Psoas muscle (tissue), 7 donors: ENCODE measurements at regions not wholly inside any gene's neighbourhood (a gene's known extent, or its start where the extent isn't known, plus 50 kb on each side); places are given as distances from the start of the nearest gene placed in this dataset.

ENCODE experiments used
- ATAC-seq, 4 donors: fragments of 200-7000 bp; cut with Tn5 transposase; one replicate each; pipeline ENCODE4 v1.9.1; 2020; ENCODE audit warnings: moderate library complexity in 3 of 4, mild to moderate bottlenecking in 2 of 4
- DNase-seq, 2 donors: peaks; one replicate each; pipeline ENCODE4 v3.0.0-alpha.2; 2020
- H3K27ac ChIP-seq: fragments of 200-600 bp; one replicate; pipeline ENCODE4 v1.8.0; 2022
- H3K27me3 ChIP-seq, 3 donors: fragments of 200-600 bp in 1 of 3; one replicate each; pipeline versions ENCODE4 v1.6.1 to v1.8.0; 2013 to 2022; ENCODE audit warnings: low read length in 2 of 3, mild to moderate bottlenecking in 2 of 3, moderate library complexity in 1 of 3; ENCODE audit not compliant: insufficient read depth in 3 of 3
- H3K36me3 ChIP-seq, 2 donors: fragments of 200-600 bp in 1 of 2; one replicate each; pipeline versions ENCODE4 v1.6.1 to v1.8.0; 2013 to 2022; ENCODE audit warnings: low read depth in 1 of 2, mild to moderate bottlenecking in 1 of 2, moderate library complexity in 1 of 2; ENCODE audit not compliant: insufficient read depth in 1 of 2
- H3K4me1 ChIP-seq: fragments of 200-600 bp; one replicate; pipeline ENCODE4 v1.8.0; 2022
- H3K4me3 ChIP-seq: fragments of 200-600 bp; one replicate; pipeline ENCODE4 v1.8.0; 2022; ENCODE audit warnings: mild to moderate bottlenecking
- H3K9me3 ChIP-seq: fragments of 200-600 bp; one replicate; pipeline ENCODE4 v1.8.0; 2022
- CTCF ChIP-seq: fragments of 200-600 bp; IDR thresholded peaks from one replicate; pipeline ENCODE4 v1.8.0; 2022; ENCODE audit warnings: antibody characterized with exemption
- WGBS, 3 donors: extraction: QIAGEN DNeasy Blood & Tissue Kit; methylation state at CpG; one replicate each; pipeline versions ENCODE4 v1.1.6 to v1.1.7; 2013; 5-methylcytosine and 5-hydroxymethylcytosine counted together
- intact Hi-C, 2 donors: fragments of 100-400 bp; cut with DNase I; formaldehyde crosslinking; loops; one replicate each; pipeline versions ENCODE4 v1.11.0 to v1.14.2; 2022
- donor health status: healthy with polysubstance abuse.
- donor health status: DM: no; HTN: no; CAD: no; lungs with moderate emphysema.
- donor health status: Bipolar disorder and iron deficiency.
- donor health status: healthy.
- donor health status: DM: yes; HTN: yes; CAD: no.
- donor health status: DM: no; HTN: no; CAD: no.
- donor health status: DM: yes; HTN: yes; CAD: no.

- no peak for DNase-seq
- WGBS, 3 donors: 64 to 69% (median 65%) methylated on average over 1 of the region's 1 CpG
- Histone ChIP-seq H3K4me1 (no peaks in the 10 kb centered on the region), H3K4me3 (no peak overlapping the region), H3K27ac (no peak overlapping the region), H3K9me3 (no peaks in the 10 kb centered on the region), H3K36me3 (no peaks in the 10 kb centered on the region), H3K27me3 (no peaks in the 10 kb centered on the region)
- intact Hi-C loops: no loop called here
- ATAC-seq: no peak
- TF ChIP-seq CTCF: no peak
These were observed 257.4 kb upstream of the UBASH3B start for GRCh38 chr11:122398167-122398566.

GRCh38 chr11:122395282-122395681 is 260.2 kb upstream of the UBASH3B start:
- WGBS, 3 donors: 78 to 90% (median 89%) methylated on average over 1 of the region's 1 CpG
- Histone ChIP-seq H3K27ac (no peak overlapping the region), H3K4me1 (no peaks in the 10 kb centered on the region), H3K27me3 (no peaks in the 10 kb centered on the region), H3K36me3 (no peaks in the 10 kb centered on the region), H3K9me3 (peaks cover 1% of the 10 kb centered on the region), H3K4me3 (no peak overlapping the region)
- DNase-seq (no peak), ATAC-seq (no peak)
- TF ChIP-seq CTCF: no peak
- intact Hi-C loops: no loop called here

DNA sequence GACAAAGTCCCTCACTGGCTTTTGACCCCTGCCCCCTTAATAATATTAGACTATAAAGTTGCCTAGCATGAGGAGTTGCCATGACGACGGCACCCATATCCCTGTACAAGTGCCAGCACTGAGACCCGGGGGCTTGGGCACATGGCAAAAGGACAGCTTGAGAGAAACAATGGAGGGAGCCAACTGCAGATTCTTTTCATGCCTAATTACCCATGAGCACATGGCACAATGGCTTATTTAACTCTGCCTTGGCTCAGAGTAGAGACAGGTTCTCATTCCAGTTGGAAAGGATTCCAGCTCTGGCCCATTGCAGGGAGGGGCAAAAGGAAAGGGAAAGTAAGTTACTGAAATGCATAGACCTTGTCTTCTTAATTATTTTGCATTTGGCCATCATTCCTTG is 261.2 kb upstream of the UBASH3B start:
- Histone ChIP-seq H3K36me3 (no peaks in the 10 kb centered on the region), H3K27ac (no peak overlapping the region), H3K27me3 (no peaks in the 10 kb centered on the region), H3K4me3 (no peak overlapping the region), H3K9me3 (peaks cover 4% of the 10 kb centered on the region), H3K4me1 (no peaks in the 10 kb centered on the region)
- no peak for DNase-seq
- 41 to 48% (median 44%) methylated on average over 3 of the region's 3 CpGs for WGBS, 3 donors
- intact Hi-C loops: no loop called here
- TF ChIP-seq CTCF: no peak
- no peak for ATAC-seq

GRCh38 chr11:122393209-122393860 is 262.2 kb upstream of the UBASH3B start:
- no peaks in the 10 kb centered on the region for H3K27me3 ChIP-seq
- DNase-seq (no peak), ATAC-seq (no peak)
- H3K9me3 ChIP-seq: peaks cover 4% of the 10 kb centered on the region
- no peaks in the 10 kb centered on the region for H3K4me1 ChIP-seq
- no peak for TF ChIP-seq CTCF
- WGBS, 3 donors: 93 to 97% (median 96%) methylated on average over 4 of the region's 4 CpGs
- no peak overlapping the region for H3K4me3 ChIP-seq
- no peak overlapping the region for H3K27ac ChIP-seq
- intact Hi-C loops: no loop called here
- no peaks in the 10 kb centered on the region for H3K36me3 ChIP-seq

- H3K4me1 ChIP-seq: no peaks in the 10 kb centered on the region
- no peak for ATAC-seq
- no peaks in the 10 kb centered on the region for H3K27me3 ChIP-seq
- no peak overlapping the region for H3K4me3 ChIP-seq
- DNase-seq: no peak
- intact Hi-C loops: no loop called here
- no peak overlapping the region for H3K27ac ChIP-seq
- WGBS, 3 donors: 84 to 93% (median 85%) methylated on average over 3 of the region's 3 CpGs
- H3K9me3 ChIP-seq: peaks cover 4% of the 10 kb centered on the region
- no peaks in the 10 kb centered on the region for H3K36me3 ChIP-seq
- no peak for TF ChIP-seq CTCF
These were observed 263.0 kb upstream of the UBASH3B start for GRCh38 chr11:122392508-122392907.
